ENCODE measurements at regions not wholly inside any gene's neighbourhood (a gene's known extent, or its start where the extent isn't known, plus 50 kb on each side); places are given as distances from the start of the nearest gene placed in this dataset.

- TF ChIP-seq, protein P1, sequence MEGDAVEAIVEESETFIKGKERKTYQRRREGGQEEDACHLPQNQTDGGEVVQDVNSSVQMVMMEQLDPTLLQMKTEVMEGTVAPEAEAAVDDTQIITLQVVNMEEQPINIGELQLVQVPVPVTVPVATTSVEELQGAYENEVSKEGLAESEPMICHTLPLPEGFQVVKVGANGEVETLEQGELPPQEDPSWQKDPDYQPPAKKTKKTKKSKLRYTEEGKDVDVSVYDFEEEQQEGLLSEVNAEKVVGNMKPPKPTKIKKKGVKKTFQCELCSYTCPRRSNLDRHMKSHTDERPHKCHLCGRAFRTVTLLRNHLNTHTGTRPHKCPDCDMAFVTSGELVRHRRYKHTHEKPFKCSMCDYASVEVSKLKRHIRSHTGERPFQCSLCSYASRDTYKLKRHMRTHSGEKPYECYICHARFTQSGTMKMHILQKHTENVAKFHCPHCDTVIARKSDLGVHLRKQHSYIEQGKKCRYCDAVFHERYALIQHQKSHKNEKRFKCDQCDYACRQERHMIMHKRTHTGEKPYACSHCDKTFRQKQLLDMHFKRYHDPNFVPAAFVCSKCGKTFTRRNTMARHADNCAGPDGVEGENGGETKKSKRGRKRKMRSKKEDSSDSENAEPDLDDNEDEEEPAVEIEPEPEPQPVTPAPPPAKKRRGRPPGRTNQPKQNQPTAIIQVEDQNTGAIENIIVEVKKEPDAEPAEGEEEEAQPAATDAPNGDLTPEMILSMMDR (IDR thresholded peaks at IDR 0.05; ENCODE audit: low read depth, low read length, missing control alignments), result no peak
- no peak for DNase-seq (ENCODE audit: low read depth)
- no peak overlapping the region for H3K4me3 ChIP-seq (ENCODE audit: low read depth, low read length)
Observed at GRCh38 chr11:15625691-15626090, 511.0 kb downstream of the INSC start.

DNA sequence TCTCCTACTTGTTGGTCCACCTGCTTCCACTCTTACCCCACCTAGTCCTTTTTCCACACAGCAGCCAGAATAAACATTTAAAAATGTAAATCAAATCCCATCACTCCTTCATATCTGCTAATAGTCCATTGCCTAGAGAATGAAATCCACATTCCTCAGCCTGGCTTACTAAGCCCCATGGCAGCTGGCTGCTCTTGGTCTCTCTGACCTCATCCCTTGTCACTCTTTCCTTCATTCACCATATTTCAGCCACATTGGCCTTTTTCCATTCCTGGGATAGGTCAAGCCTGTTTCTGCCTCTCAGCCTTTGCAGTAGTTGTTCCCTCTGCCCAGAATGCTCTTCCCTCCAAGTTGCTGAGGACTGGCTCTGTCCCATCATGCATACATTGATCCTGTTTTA lies 512.8 kb downstream of the INSC start:
- no peak overlapping the region for H3K4me3 ChIP-seq (ENCODE audit: low read depth, low read length)
- TF ChIP-seq, protein P1 (IDR thresholded peaks at IDR 0.05; ENCODE audit: low read depth, low read length, missing control alignments), result no peak
- no peak for DNase-seq (ENCODE audit: low read depth)

DNA sequence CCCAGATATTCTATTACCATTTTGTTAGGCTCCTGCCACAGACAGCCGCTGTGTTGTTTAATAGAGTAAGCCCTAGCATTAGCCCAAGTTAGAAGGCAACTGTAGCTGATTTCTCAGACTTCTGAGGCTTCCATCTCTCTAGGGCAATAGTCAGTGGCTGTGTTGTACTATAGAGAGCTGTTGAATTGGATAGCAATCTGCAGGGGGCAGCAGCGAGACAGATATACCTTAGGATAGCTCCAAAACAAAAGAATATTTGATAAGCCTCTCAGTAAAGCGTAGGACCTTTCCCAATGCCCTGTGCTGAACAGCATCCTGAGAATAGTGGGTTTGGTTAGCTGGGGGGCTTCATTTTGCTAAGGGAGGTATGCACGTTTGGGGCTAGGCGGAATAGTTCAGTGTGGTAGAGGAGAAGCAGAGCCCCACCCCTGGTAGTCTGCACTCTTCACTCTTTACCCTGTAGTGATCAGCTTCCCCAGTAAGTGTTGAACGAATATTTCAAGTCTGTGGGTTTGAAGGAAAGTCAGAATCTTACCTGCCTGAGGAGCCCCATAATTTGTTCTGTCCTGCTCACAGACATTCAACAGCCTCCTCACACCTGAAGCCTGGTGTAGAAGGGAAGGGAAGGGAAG lies 515.1 kb downstream of the INSC start:
- DNase-seq (ENCODE audit: low read depth), result no peak
- TF ChIP-seq, protein P1 (IDR thresholded peaks at IDR 0.05; ENCODE audit: low read depth, low read length, missing control alignments), result peak; percentile 45
- no peak overlapping the region for H3K4me3 ChIP-seq (ENCODE audit: low read depth, low read length)

- no peak overlapping the region for H3K4me3 ChIP-seq (ENCODE audit: low read depth, low read length)
- no peak for DNase-seq (ENCODE audit: low read depth)
- TF ChIP-seq, protein P1 (IDR thresholded peaks at IDR 0.05; ENCODE audit: low read depth, low read length, missing control alignments), result no peak
Observed at GRCh38 chr11:15630896-15631295, 516.2 kb downstream of the INSC start.

DNA sequence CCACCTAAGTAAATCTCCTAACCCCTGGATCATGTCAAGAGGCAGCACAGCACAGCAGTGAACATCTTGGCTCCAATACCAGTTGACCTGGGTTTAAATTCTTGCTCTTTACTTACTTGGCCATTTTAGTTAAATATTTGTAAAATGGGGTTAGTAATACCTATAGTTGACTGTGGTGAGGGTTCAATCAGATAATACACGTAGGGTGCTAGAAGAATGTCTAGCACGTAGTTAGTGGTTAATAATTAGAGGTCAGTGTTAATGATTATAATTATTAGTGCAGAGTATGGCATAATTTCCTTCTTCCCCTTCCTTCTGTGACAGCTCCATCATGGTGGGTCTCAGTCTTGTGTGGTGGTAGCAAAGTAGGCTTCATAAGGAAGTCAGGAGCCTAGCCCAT lies 520.8 kb downstream of the INSC start:
- TF ChIP-seq, protein P1 (IDR thresholded peaks at IDR 0.05; ENCODE audit: low read depth, low read length, missing control alignments), result no peak
- no peak overlapping the region for H3K4me3 ChIP-seq (ENCODE audit: low read depth, low read length)
- no peak for DNase-seq (ENCODE audit: low read depth)

DNA sequence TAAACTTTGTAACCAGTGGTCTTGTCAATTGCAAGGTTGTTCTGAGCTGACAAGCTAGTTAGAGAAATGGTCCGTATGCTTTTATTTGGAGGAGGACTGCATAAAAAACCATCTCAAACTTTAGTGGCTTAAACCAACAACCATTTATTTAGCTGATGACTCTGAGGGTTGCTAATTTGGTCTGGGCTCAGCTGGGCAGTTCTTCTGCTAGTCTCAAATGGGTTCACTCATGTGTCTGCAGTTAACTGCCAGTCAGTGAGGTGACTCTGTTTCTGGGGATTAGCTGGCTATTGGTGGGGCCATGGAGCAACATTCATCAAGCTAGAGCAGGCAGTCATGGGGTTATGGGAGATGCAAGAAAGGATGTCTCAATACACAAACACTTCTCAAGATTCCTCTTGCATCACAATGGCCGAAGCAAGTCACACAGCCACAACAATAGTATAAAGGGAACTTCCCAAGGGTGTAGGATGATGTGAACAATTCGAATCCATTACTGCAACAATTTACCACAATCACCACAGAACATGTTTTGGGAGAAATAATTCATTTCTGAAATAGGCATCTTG lies 521.9 kb downstream of the INSC start:
- no peak for DNase-seq (ENCODE audit: low read depth)
- no peak overlapping the region for H3K4me3 ChIP-seq (ENCODE audit: low read depth, low read length)
- TF ChIP-seq, protein P1 (IDR thresholded peaks at IDR 0.05; ENCODE audit: low read depth, low read length, missing control alignments), result no peak

DNA sequence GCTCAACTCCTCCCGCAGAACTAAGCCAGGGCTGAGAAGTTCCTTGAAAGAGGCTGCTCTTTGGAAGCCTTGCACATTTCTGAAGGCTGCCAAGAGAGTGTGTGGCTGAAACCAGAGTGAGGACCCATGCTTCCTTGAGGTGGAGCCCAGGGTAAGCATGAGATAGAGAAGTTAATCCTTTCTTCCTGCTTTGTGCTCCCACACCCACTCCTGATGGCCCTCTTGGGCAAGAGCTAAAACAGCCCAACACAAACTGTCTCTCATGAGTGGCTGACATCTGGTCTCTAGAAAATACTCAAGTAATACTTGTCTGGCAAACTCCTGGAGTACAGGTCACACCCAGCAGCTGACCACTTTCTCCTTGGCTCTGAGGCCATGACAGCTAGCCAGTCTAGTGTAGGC lies 523.7 kb downstream of the INSC start:
- TF ChIP-seq, protein P1 (IDR thresholded peaks at IDR 0.05; ENCODE audit: low read depth, low read length, missing control alignments), result no peak
- DNase-seq (ENCODE audit: low read depth), result no peak

More for the DNA sequence above, 523.7 kb downstream of the INSC start:
- H3K4me3 ChIP-seq (ENCODE audit: low read depth, low read length), result no peak overlapping the region
